ENCODE measurements at regions not wholly inside any gene's neighbourhood (a gene's known extent, or its start where the extent isn't known, plus 50 kb on each side); places are given as distances from the start of the nearest gene placed in this dataset.

DNA sequence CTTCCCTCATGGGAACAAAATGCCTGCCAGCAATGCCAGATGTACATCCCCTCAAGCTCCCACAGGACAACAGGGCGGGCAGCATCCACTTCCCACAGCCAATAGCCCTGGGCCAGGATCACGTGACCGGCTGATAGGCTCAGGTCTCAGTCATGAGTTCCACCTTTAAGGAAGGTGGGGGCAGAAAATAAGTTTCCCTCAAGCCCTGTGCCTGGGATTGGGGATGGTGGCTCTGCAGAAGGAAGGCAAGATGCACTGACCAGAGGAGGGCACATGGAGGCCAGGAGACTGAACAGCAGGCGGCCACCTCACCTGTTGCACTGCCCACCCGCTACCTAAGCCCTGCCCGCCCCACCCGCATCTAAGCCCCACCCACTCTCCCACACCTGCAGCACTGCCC lies 149.1 kb downstream of the BMP7 start:
- no peak overlapping the region for H3K4me3 Mint-ChIP-seq
- no CpG with 5 or more reads among the region's 7 CpGs for WGBS (ENCODE audit: extremely low coverage, insufficient read length, low lambda C conversion rate)
- Histone ChIP-seq H3K9ac (ENCODE audit: extremely low read depth, insufficient read length, low read length) (no peak overlapping the region), H3K4ac (ENCODE audit: low read depth, low read length) (no peak overlapping the region), H2BK5ac (ENCODE audit: insufficient read length, low read length) (no peak overlapping the region), H3K27ac (ENCODE audit: insufficient read length, low read depth, low read length) (no peak overlapping the region), H4K8ac (replicated peaks; ENCODE audit: insufficient read length, low read depth, low read length) (peak overlapping the region; percentile 39), H3K79me2 (ENCODE audit: insufficient read depth, low read length) (no peaks in the 10 kb centered on the region), H3K4me2 (ENCODE audit: insufficient read depth, insufficient read length, low read length) (peak overlapping the region; percentile 22), H3K14ac (ENCODE audit: insufficient read depth, low read length) (no peak overlapping the region; the same call in 1 of the 2 replicates), H3K79me1 (ENCODE audit: insufficient read depth, low read depth, low read length, poor library complexity, severe bottlenecking) (no peaks in the 10 kb centered on the region), H4K20me1 (ENCODE audit: control insufficient read depth, insufficient read depth, insufficient read length) (no peaks in the 10 kb centered on the region), H3K9me3 (ENCODE audit: control insufficient read depth, low read depth, low read length) (no peaks in the 10 kb centered on the region), H2BK12ac (ENCODE audit: insufficient read length, low read depth, low read length) (no peak overlapping the region), H3K23me2 (ENCODE audit: insufficient read length, low read depth, low read length, poor library complexity, severe bottlenecking) (peaks cover 4% of the 10 kb centered on the region), H4K5ac (ENCODE audit: insufficient read length, low read depth, low read length) (no peak overlapping the region), H2AFZ (ENCODE audit: low read length) (no peak overlapping the region), H3K4me1 (ENCODE audit: insufficient read depth, low read length) (no peaks in the 10 kb centered on the region; the same call in 1 of the 2 replicates), H3K56ac (ENCODE audit: insufficient read length, low read depth, low read length) (no peak overlapping the region), H3T11ph (ENCODE audit: low read length) (no peak overlapping the region), H3K18ac (ENCODE audit: insufficient read length, low read depth, low read length) (no peak overlapping the region), H3K27me3 (ENCODE audit: insufficient read depth, low read length) (no peaks in the 10 kb centered on the region), H2BK15ac (ENCODE audit: low read depth, low read length) (no peak overlapping the region), H4K91ac (ENCODE audit: insufficient read length, low read depth, low read length) (no peak overlapping the region), H3K23ac (ENCODE audit: insufficient read length, low read depth, low read length) (no peak overlapping the region), H2AK5ac (ENCODE audit: insufficient read length, low read length) (no peak overlapping the region), H2BK20ac (ENCODE audit: low read depth, low read length, poor library complexity, severe bottlenecking) (no peak overlapping the region), H2BK120ac (ENCODE audit: low read depth, low read length, poor library complexity, severe bottlenecking) (no peak overlapping the region)
- DNase-seq: peak; percentile 83
- H3K4me1 Mint-ChIP-seq: peaks cover 5 to 15% of the 10 kb centered on the region in 2 experiments; a peak in 3 of 4 replicates
- H3K9me3 Mint-ChIP-seq: peaks cover 0 to 6% of the 10 kb centered on the region in 2 experiments; a peak in 3 of 5 replicates
- no peak overlapping the region; a peak in 1 of 7 replicates for H3K27ac Mint-ChIP-seq
- peaks cover 11% of the 10 kb centered on the region for H3K27me3 Mint-ChIP-seq (ENCODE audit: low read depth)
- TF ChIP-seq, protein P1, sequence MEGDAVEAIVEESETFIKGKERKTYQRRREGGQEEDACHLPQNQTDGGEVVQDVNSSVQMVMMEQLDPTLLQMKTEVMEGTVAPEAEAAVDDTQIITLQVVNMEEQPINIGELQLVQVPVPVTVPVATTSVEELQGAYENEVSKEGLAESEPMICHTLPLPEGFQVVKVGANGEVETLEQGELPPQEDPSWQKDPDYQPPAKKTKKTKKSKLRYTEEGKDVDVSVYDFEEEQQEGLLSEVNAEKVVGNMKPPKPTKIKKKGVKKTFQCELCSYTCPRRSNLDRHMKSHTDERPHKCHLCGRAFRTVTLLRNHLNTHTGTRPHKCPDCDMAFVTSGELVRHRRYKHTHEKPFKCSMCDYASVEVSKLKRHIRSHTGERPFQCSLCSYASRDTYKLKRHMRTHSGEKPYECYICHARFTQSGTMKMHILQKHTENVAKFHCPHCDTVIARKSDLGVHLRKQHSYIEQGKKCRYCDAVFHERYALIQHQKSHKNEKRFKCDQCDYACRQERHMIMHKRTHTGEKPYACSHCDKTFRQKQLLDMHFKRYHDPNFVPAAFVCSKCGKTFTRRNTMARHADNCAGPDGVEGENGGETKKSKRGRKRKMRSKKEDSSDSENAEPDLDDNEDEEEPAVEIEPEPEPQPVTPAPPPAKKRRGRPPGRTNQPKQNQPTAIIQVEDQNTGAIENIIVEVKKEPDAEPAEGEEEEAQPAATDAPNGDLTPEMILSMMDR (conservative IDR thresholded peaks at IDR 0.05): no peak
- peaks cover 0 to 3% (median 0%) of the 10 kb centered on the region in 3 experiments; a peak in 2 of 7 replicates for H3K36me3 Mint-ChIP-seq (ENCODE audit: insufficient read depth in 1 of 3, low read depth in 3 of 3)
